ENCODE measurements at regions not wholly inside any gene's neighbourhood (a gene's known extent, or its start where the extent isn't known, plus 50 kb on each side); places are given as distances from the start of the nearest gene placed in this dataset.
"Not testable (repeated sequence)": the region's sequence is repeated elsewhere in the genome, so short reads cannot be mapped to it uniquely, and the experiment has no call there.

- Histone ChIP-seq H3K9me3 (ENCODE audit: control insufficient read depth, low read length) (no peaks in the 10 kb centered on the region), H3K36me3 (ENCODE audit: control insufficient read depth, insufficient read depth, low read length) (no peaks in the 10 kb centered on the region), H3K27me3 (replicated peaks; ENCODE audit: control insufficient read depth, insufficient read depth, low read length, poor library complexity, severe bottlenecking) (no peaks in the 10 kb centered on the region), H3K4me3 (ENCODE audit: insufficient read depth, low read depth, low read length, poor library complexity, severe bottlenecking) (no peak overlapping the region), H3K27ac (ENCODE audit: insufficient read depth, low read length, poor library complexity, severe bottlenecking) (no peak overlapping the region), H3K4me1 (ENCODE audit: control insufficient read depth, insufficient read depth, low read length, poor library complexity, severe bottlenecking) (no peaks in the 10 kb centered on the region)
- DNase-seq: no peak
Measured at GRCh38 chr7:67653856-67654454, 657.3 kb downstream of the TYW1 start.

GRCh38 chr7:67654642-67655041 is 658.0 kb downstream of the TYW1 start:
- Histone ChIP-seq H3K27me3 (replicated peaks; ENCODE audit: control insufficient read depth, insufficient read depth, low read length, poor library complexity, severe bottlenecking) (no peaks in the 10 kb centered on the region), H3K27ac (ENCODE audit: insufficient read depth, low read length, poor library complexity, severe bottlenecking) (no peak overlapping the region), H3K36me3 (ENCODE audit: control insufficient read depth, insufficient read depth, low read length) (no peaks in the 10 kb centered on the region), H3K4me1 (ENCODE audit: control insufficient read depth, insufficient read depth, low read length, poor library complexity, severe bottlenecking) (no peaks in the 10 kb centered on the region), H3K9me3 (ENCODE audit: control insufficient read depth, low read length) (no peaks in the 10 kb centered on the region), H3K4me3 (ENCODE audit: insufficient read depth, low read depth, low read length, poor library complexity, severe bottlenecking) (no peak overlapping the region)
- DNase-seq: no peak

GRCh38 chr7:67655168-67655567 is 658.5 kb downstream of the TYW1 start:
- no peaks in the 10 kb centered on the region for H3K9me3 ChIP-seq (ENCODE audit: control insufficient read depth, low read length)
- no peak overlapping the region for H3K27ac ChIP-seq (ENCODE audit: insufficient read depth, low read length, poor library complexity, severe bottlenecking)
- H3K4me1 ChIP-seq (ENCODE audit: control insufficient read depth, insufficient read depth, low read length, poor library complexity, severe bottlenecking): no peaks in the 10 kb centered on the region
- no peaks in the 10 kb centered on the region for H3K27me3 ChIP-seq (replicated peaks; ENCODE audit: control insufficient read depth, insufficient read depth, low read length, poor library complexity, severe bottlenecking)
- H3K4me3 ChIP-seq (ENCODE audit: insufficient read depth, low read depth, low read length, poor library complexity, severe bottlenecking): no peak overlapping the region
- DNase-seq: no peak
- H3K36me3 ChIP-seq (ENCODE audit: control insufficient read depth, insufficient read depth, low read length): no peaks in the 10 kb centered on the region

- Histone ChIP-seq H3K36me3 (ENCODE audit: control insufficient read depth, insufficient read depth, low read length) (no peaks in the 10 kb centered on the region), H3K4me3 (ENCODE audit: insufficient read depth, low read depth, low read length, poor library complexity, severe bottlenecking) (no peak overlapping the region), H3K9me3 (ENCODE audit: control insufficient read depth, low read length) (no peaks in the 10 kb centered on the region)
Measured at GRCh38 chr7:67659091-67659490, 662.5 kb downstream of the TYW1 start.

GRCh38 chr7:67662804-67663203 is 666.2 kb downstream of the TYW1 start:
- no peak overlapping the region for H3K4me3 ChIP-seq (ENCODE audit: insufficient read depth, low read depth, low read length, poor library complexity, severe bottlenecking)
- no peak overlapping the region for H3K27ac ChIP-seq (ENCODE audit: insufficient read depth, low read length, poor library complexity, severe bottlenecking)
- H3K36me3 ChIP-seq (ENCODE audit: control insufficient read depth, insufficient read depth, low read length): no peaks in the 10 kb centered on the region

More at GRCh38 chr7:67659091-67659490, 662.5 kb downstream of the TYW1 start:
- H3K27ac ChIP-seq (ENCODE audit: insufficient read depth, low read length, poor library complexity, severe bottlenecking): no peak overlapping the region
- no peak for DNase-seq
- no peaks in the 10 kb centered on the region for H3K27me3 ChIP-seq (replicated peaks; ENCODE audit: control insufficient read depth, insufficient read depth, low read length, poor library complexity, severe bottlenecking)
- no peaks in the 10 kb centered on the region for H3K4me1 ChIP-seq (ENCODE audit: control insufficient read depth, insufficient read depth, low read length, poor library complexity, severe bottlenecking)

GRCh38 chr7:67663644-67664043 is 667.0 kb downstream of the TYW1 start:
- Histone ChIP-seq H3K9me3 (ENCODE audit: control insufficient read depth, low read length) (no peaks in the 10 kb centered on the region), H3K36me3 (ENCODE audit: control insufficient read depth, insufficient read depth, low read length) (no peaks in the 10 kb centered on the region), H3K4me1 (ENCODE audit: control insufficient read depth, insufficient read depth, low read length, poor library complexity, severe bottlenecking) (no peaks in the 10 kb centered on the region), H3K27me3 (replicated peaks; ENCODE audit: control insufficient read depth, insufficient read depth, low read length, poor library complexity, severe bottlenecking) (no peaks in the 10 kb centered on the region), H3K4me3 (ENCODE audit: insufficient read depth, low read depth, low read length, poor library complexity, severe bottlenecking) (no peak overlapping the region), H3K27ac (ENCODE audit: insufficient read depth, low read length, poor library complexity, severe bottlenecking) (no peak overlapping the region)
- no peak for DNase-seq

More at GRCh38 chr7:67662804-67663203, 666.2 kb downstream of the TYW1 start:
- no peak for DNase-seq
- Histone ChIP-seq H3K9me3 (ENCODE audit: control insufficient read depth, low read length) (no peaks in the 10 kb centered on the region), H3K4me1 (ENCODE audit: control insufficient read depth, insufficient read depth, low read length, poor library complexity, severe bottlenecking) (no peaks in the 10 kb centered on the region), H3K27me3 (replicated peaks; ENCODE audit: control insufficient read depth, insufficient read depth, low read length, poor library complexity, severe bottlenecking) (no peaks in the 10 kb centered on the region)

- H3K27me3 ChIP-seq (replicated peaks; ENCODE audit: control insufficient read depth, insufficient read depth, low read length, poor library complexity, severe bottlenecking); DNase-seq; H3K27ac ChIP-seq (ENCODE audit: insufficient read depth, low read length, poor library complexity, severe bottlenecking); H3K4me3 ChIP-seq (ENCODE audit: insufficient read depth, low read depth, low read length, poor library complexity, severe bottlenecking); H3K9me3 ChIP-seq (ENCODE audit: control insufficient read depth, low read length); H3K36me3 ChIP-seq (ENCODE audit: control insufficient read depth, insufficient read depth, low read length); H3K4me1 ChIP-seq (ENCODE audit: control insufficient read depth, insufficient read depth, low read length, poor library complexity, severe bottlenecking): not testable (repeated sequence)
Measured at GRCh38 chr7:67666359-67666758, 669.7 kb downstream of the TYW1 start.

- no peaks in the 10 kb centered on the region for H3K9me3 ChIP-seq (ENCODE audit: control insufficient read depth, low read length)
- DNase-seq: no peak
- H3K27ac ChIP-seq (ENCODE audit: insufficient read depth, low read length, poor library complexity, severe bottlenecking): no peak overlapping the region
- no peaks in the 10 kb centered on the region for H3K36me3 ChIP-seq (ENCODE audit: control insufficient read depth, insufficient read depth, low read length)
- no peak overlapping the region for H3K4me3 ChIP-seq (ENCODE audit: insufficient read depth, low read depth, low read length, poor library complexity, severe bottlenecking)
- no peaks in the 10 kb centered on the region for H3K27me3 ChIP-seq (replicated peaks; ENCODE audit: control insufficient read depth, insufficient read depth, low read length, poor library complexity, severe bottlenecking)
- H3K4me1 ChIP-seq (ENCODE audit: control insufficient read depth, insufficient read depth, low read length, poor library complexity, severe bottlenecking): no peaks in the 10 kb centered on the region
Measured at GRCh38 chr7:67671006-67671548, 674.4 kb downstream of the TYW1 start.

- Histone ChIP-seq H3K27ac (ENCODE audit: insufficient read depth, low read length, poor library complexity, severe bottlenecking) (no peak overlapping the region), H3K27me3 (replicated peaks; ENCODE audit: control insufficient read depth, insufficient read depth, low read length, poor library complexity, severe bottlenecking) (no peaks in the 10 kb centered on the region), H3K36me3 (ENCODE audit: control insufficient read depth, insufficient read depth, low read length) (no peaks in the 10 kb centered on the region), H3K4me3 (ENCODE audit: insufficient read depth, low read depth, low read length, poor library complexity, severe bottlenecking) (no peak overlapping the region), H3K9me3 (ENCODE audit: control insufficient read depth, low read length) (peaks cover 4% of the 10 kb centered on the region), H3K4me1 (ENCODE audit: control insufficient read depth, insufficient read depth, low read length, poor library complexity, severe bottlenecking) (no peaks in the 10 kb centered on the region)
- DNase-seq: no peak
Measured at GRCh38 chr7:67673861-67674260, 677.2 kb downstream of the TYW1 start.

GRCh38 chr7:67674862-67675261 is 678.2 kb downstream of the TYW1 start:
- not testable (repeated sequence) for H3K4me3 ChIP-seq (ENCODE audit: insufficient read depth, low read depth, low read length, poor library complexity, severe bottlenecking); H3K4me1 ChIP-seq (ENCODE audit: control insufficient read depth, insufficient read depth, low read length, poor library complexity, severe bottlenecking); H3K27ac ChIP-seq (ENCODE audit: insufficient read depth, low read length, poor library complexity, severe bottlenecking); H3K27me3 ChIP-seq (replicated peaks; ENCODE audit: control insufficient read depth, insufficient read depth, low read length, poor library complexity, severe bottlenecking); H3K36me3 ChIP-seq (ENCODE audit: control insufficient read depth, insufficient read depth, low read length); DNase-seq; H3K9me3 ChIP-seq (ENCODE audit: control insufficient read depth, low read length)
